GM12872 (cell line): ENCODE measurements at regions not wholly inside any gene's neighbourhood (a gene's known extent, or its start where the extent isn't known, plus 50 kb on each side); places are given as distances from the start of the nearest gene placed in this dataset.

Source experiments
- TF ChIP-seq, protein P1 (sequence below): IDR thresholded peaks from 3 replicates; pipeline ENCODE4 v1.5.1; 2011; ENCODE audit warnings: low read depth, mild to moderate bottlenecking, low read length, moderate library complexity; ENCODE audit not compliant: insufficient read depth

DNA sequence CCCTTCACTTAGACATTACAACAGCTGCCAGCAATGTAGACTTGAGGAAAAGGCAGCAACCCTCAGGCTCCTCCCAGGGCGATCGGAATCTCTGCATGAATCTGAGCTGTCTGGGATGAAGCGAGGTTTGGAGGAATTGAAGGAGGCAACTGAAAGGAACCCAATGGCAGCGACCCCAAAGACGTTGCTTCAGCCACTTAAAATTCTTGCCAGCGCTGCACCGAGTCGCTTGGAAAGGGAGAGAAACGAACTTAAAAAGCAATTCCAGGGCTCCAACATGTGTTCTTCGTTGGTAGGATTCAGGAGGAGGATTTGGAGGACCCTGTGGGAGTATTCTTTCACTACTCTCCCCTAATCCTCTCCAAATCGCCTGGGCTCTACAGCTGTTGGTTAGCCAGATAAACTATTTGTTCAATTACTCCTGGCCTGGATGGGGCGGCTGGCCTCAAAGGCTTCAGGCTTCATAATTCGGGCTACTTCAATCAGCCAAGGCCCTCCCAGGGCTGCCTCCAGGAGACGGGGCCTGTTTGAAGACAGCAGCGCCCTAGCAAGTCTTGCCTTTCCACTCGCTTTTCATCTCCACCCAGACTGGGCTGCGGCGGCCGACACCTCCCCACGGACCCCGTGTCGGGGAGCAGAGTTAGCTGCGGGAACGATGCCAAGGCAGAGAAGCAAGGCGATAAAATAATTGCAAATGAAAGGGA, 72.4 kb upstream of the TMEM45B start:
- TF ChIP-seq, protein P1, sequence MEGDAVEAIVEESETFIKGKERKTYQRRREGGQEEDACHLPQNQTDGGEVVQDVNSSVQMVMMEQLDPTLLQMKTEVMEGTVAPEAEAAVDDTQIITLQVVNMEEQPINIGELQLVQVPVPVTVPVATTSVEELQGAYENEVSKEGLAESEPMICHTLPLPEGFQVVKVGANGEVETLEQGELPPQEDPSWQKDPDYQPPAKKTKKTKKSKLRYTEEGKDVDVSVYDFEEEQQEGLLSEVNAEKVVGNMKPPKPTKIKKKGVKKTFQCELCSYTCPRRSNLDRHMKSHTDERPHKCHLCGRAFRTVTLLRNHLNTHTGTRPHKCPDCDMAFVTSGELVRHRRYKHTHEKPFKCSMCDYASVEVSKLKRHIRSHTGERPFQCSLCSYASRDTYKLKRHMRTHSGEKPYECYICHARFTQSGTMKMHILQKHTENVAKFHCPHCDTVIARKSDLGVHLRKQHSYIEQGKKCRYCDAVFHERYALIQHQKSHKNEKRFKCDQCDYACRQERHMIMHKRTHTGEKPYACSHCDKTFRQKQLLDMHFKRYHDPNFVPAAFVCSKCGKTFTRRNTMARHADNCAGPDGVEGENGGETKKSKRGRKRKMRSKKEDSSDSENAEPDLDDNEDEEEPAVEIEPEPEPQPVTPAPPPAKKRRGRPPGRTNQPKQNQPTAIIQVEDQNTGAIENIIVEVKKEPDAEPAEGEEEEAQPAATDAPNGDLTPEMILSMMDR = no peak

DNA sequence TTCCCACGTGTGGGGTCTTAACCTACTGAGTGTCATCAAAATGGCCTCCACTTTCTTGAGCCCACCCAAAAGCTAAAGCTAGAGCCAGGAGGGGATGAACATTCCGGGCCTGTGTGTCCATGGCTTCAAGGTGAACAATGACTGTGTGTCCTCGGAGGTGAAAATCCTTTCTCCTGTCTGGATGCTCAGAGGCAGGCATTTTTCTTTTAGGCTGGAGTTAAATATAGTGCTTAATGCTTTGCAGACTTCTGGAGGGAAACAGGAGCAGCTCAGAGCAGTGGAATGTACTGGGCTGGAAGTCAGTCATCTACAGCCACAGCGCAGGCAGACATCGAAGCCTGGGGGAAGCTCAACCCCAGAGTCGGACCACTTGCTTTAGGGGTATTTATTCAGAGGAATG, 68.6 kb upstream of the TMEM45B start:
- TF ChIP-seq, protein P1 = no peak

DNA sequence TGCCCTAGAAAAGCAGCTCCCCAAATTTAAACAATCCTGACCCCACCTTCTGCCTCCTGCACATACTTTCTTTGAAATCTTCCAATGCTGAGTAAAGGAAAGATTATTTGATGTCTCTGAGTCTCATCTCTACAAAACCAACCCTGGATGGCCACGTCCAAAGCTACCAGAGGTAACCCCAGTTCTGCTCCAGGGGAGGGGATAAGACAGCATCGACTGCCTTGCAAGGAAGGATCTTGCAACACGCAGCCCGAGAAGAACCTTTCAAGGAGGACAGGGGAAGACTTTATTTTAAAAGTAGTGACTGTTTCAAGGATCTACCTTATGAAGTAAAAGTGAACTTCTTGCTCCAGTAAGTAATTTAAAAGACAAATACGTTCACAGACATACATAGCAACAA, 66.5 kb upstream of the TMEM45B start:
- TF ChIP-seq, protein P1 = no peak

DNA sequence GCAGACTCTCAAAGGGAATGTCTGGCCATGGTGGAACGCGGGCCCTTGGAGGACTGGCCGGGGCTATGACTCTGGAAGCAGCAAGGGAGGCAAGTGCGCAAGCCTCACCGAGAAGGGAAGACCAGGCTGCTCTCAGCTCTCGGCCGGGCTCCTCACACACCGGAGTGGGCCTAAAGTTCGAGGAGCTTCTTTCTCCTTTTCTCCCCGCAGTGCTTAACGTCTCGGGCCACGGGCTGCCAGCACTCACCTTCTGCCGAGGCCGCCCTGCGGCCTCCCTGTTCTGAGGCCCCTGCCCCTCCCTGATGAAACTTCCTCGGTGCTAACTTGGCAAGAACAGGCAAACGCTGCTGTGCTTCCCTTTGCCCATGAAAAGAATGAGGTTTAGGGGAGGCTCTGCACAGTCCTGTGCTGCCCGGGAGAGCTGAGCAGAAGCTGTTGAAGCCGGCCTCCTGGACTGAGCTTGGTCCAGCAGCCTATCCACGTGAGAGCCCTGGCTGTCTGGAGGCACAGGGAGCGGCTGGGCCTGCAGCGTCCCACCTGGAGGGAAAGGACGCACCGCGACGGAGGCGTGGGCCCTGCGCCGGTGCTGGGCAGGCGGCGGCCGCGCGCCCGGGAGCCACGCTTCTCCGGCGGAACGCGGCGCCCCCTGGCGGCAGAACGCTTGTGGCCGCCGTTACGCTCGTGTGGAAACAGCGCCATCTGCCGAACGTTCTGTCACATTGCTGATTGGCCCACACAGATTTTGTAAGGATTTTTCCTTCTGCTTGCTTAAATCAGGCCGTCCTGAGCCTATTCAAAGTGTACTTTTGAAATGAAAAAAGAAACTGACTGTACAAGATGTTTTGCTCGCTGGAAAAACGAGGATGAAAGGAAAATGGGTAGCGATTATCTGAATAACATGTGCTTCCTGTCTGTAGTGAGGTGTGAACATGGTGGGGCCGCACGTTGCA, 65.0 kb upstream of the TMEM45B start:
- TF ChIP-seq, protein P1 = peak; percentile 99

DNA sequence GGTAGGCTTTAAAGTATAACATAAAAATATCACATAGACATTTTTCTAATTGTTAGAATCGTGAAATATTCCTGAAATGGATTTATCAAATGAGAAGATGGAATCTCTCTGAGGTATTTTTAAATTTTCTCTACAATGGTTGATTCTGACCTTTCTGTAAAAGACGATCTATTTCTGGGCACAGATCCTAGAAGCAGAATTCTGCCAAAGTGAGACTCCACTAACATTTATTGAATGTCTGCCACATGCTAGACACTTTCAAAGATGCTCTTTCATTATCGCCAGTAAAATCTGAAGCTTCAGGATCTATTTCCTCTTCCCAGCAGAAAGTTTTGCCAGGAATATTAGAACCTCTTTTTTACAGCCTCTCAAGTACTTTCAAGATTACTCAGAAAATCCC, 64.1 kb upstream of the TMEM45B start:
- TF ChIP-seq, protein P1 = no peak
